HL-60 (cell line): ENCODE measurements at regions not wholly inside any gene's neighbourhood (a gene's known extent, or its start where the extent isn't known, plus 50 kb on each side); places are given as distances from the start of the nearest gene placed in this dataset.

Experiments used
- DNase-seq, 2 experiments: peaks; one replicate each; pipeline ENCODE4 v3.0.0-alpha.2; 2010 to 2020; ENCODE audit warnings: low read depth in 1 of 2, low spot score in 1 of 2
- H3K27ac ChIP-seq: fragments of 250-450 bp; sonication (Bioruptor Pico); replicated peaks from 2 replicates; pipeline ENCODE4 v1.5.1; 2020; ENCODE audit warnings: mild to moderate bottlenecking, moderate library complexity
- H3K27me3 ChIP-seq: fragments of 250-450 bp; sonication (Bioruptor Pico); 2 replicates; pipeline ENCODE4 v1.5.1; 2021; ENCODE audit warnings: mild to moderate bottlenecking, moderate library complexity; ENCODE audit not compliant: insufficient read depth, poor library complexity, severe bottlenecking
- H3K4me3 ChIP-seq: replicated peaks from 2 replicates; pipeline ENCODE4 v1.5.1; 2011; ENCODE audit warnings: mild to moderate bottlenecking, control low read depth, low read length; ENCODE audit not compliant: insufficient read depth
- CTCF ChIP-seq: IDR thresholded peaks from one replicate; pipeline ENCODE4 v1.5.1; 2011; ENCODE audit warnings: low read length, control low read depth, inconsistent platforms; ENCODE audit not compliant: insufficient read depth
- GABPA ChIP-seq: IDR thresholded peaks from 2 replicates; pipeline ENCODE4 v1.6.1; 2012; ENCODE audit warnings: low read depth
- POLR2AphosphoS5 ChIP-seq: IDR thresholded peaks from 2 replicates; pipeline ENCODE4 v1.6.1; 2012; ENCODE audit warnings: low read depth
- REST ChIP-seq: IDR thresholded peaks from 2 replicates; pipeline ENCODE4 v1.6.1; 2012; ENCODE audit warnings: low read depth; ENCODE audit not compliant: insufficient replicate concordance
- SPI1 ChIP-seq: IDR thresholded peaks from 2 replicates; pipeline ENCODE4 v1.6.1; 2012; ENCODE audit warnings: low read depth, mild to moderate bottlenecking, borderline replicate concordance

GRCh38 chr20:1808101-1808500, 87.1 kb upstream of the SIRPA start:
- Histone ChIP-seq H3K4me3 (no peak overlapping the region), H3K27ac (no peak overlapping the region), H3K27me3 (no peaks in the 10 kb centered on the region)
- no peak for DNase-seq
- TF ChIP-seq GABPA (no peak), SPI1 (no peak), CTCF (no peak), POLR2AphosphoS5 (no peak), REST (no peak)

GRCh38 chr20:1807394-1807793, 87.8 kb upstream of the SIRPA start:
- no peak for TF ChIP-seq SPI1
- TF ChIP-seq REST: no peak
- no peak for TF ChIP-seq GABPA
- TF ChIP-seq CTCF: no peak
- no peak for TF ChIP-seq POLR2AphosphoS5
- no peak overlapping the region for H3K4me3 ChIP-seq
- DNase-seq: no peak
- no peak overlapping the region for H3K27ac ChIP-seq
- no peaks in the 10 kb centered on the region for H3K27me3 ChIP-seq

GRCh38 chr20:1806456-1806855, 88.8 kb upstream of the SIRPA start:
- peak overlapping the region; percentile 96 for H3K27ac ChIP-seq
- DNase-seq: no peak
- no peak overlapping the region for H3K4me3 ChIP-seq
- H3K27me3 ChIP-seq: no peaks in the 10 kb centered on the region
- TF ChIP-seq REST (no peak), GABPA (no peak), CTCF (no peak), POLR2AphosphoS5 (no peak), SPI1 (no peak)
